SU-DHL-6 (cell line): ENCODE measurements at regions not wholly inside any gene's neighbourhood (a gene's known extent, or its start where the extent isn't known, plus 50 kb on each side); places are given as distances from the start of the nearest gene placed in this dataset.

ENCODE experiments used
- EZH2phosphoT487 ChIP-seq: fragments of 200-600 bp; sonication (generic), shearing (Covaris generic); conservative IDR thresholded peaks from 2 replicates; pipeline ENCODE4 v1.6.1; 2018; ENCODE audit warnings: mild to moderate bottlenecking, antibody characterized with exemption, low read length, moderate library complexity, mixed read lengths
- TF ChIP-seq, protein P1 (sequence below): fragments of 200-600 bp; sonication (generic); IDR thresholded peaks from one replicate; pipeline ENCODE4 v1.5.1; 2017; ENCODE audit warnings: antibody characterized with exemption, mild to moderate bottlenecking, low read length, moderate library complexity; ENCODE audit not compliant: insufficient read depth, poor library complexity, severe bottlenecking

DNA sequence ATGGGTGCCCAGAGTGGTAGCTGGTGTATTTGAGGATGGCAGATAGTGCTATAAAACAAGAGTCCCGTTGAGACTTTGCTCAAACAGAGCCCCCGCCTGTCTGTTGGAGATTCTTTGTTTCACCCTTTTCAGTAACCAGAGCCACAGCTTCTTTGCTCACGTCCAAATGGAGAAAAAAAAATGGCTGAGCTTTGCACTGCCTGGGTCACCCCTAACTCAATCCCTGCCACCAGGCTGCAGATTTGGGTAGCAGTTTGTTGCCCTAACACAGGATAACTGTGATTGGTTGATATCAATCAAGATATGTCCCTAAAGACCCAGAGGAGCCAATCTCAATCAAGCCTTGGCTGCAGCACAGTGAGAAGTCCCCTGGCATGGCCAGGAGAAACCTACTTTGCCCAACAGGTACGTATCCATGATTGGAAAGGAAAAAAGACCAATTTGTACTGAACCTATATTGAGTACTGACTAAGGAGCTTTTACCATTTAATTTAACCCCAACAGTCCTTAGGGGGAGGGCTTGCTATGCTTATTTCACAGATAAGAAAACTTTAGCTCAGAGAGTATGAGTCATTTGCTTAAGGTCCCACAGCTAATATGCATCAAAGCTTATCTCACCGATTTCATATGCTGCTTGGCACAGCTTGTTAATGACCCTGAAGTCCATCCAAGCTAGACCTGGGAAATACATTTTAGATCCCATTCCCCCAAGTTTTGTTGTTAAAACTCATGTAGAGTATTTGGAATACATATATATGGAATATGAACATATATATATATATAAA lies 72.0 kb upstream of the SH3BP4 start:
- TF ChIP-seq, protein P1, sequence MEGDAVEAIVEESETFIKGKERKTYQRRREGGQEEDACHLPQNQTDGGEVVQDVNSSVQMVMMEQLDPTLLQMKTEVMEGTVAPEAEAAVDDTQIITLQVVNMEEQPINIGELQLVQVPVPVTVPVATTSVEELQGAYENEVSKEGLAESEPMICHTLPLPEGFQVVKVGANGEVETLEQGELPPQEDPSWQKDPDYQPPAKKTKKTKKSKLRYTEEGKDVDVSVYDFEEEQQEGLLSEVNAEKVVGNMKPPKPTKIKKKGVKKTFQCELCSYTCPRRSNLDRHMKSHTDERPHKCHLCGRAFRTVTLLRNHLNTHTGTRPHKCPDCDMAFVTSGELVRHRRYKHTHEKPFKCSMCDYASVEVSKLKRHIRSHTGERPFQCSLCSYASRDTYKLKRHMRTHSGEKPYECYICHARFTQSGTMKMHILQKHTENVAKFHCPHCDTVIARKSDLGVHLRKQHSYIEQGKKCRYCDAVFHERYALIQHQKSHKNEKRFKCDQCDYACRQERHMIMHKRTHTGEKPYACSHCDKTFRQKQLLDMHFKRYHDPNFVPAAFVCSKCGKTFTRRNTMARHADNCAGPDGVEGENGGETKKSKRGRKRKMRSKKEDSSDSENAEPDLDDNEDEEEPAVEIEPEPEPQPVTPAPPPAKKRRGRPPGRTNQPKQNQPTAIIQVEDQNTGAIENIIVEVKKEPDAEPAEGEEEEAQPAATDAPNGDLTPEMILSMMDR = no peak
- TF ChIP-seq EZH2phosphoT487 = no peak
